ENCODE measurements at regions not wholly inside any gene's neighbourhood (a gene's known extent, or its start where the extent isn't known, plus 50 kb on each side); places are given as distances from the start of the nearest gene placed in this dataset.

DNA sequence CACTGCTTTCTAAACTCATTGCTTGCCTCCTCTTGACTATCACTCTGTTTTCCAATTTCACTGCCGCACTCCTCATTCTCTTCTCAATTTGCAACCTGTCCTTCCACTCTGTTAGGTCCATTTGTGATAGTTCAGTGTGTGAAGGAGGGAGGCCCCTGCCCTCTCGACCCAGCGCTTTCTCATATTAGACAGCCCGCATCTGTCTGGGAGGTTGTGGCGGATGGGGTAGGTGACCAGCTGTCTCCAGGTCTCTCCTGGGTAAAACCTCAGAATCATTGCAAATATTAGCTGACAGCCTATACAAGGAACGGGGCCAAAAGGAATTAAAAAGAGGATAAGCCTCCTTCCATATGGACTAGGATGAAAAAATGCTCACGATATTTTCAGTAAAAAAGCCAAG lies 358.3 kb downstream of the SHQ1 start:
- no peaks in the 10 kb centered on the region for H3K36me3 ChIP-seq
- peaks cover 0 to 12% (median 0%) of the 10 kb centered on the region in 4 donors for H3K9me3 ChIP-seq
- no peaks in the 10 kb centered on the region for H3K27me3 ChIP-seq
- no peak overlapping the region for H3K27ac ChIP-seq
- peaks cover 0 to 55% (median 22%) of the 10 kb centered on the region in 4 donors for H3K4me1 ChIP-seq
- no peak for DNase-seq (ENCODE audit: low spot score in 2 of 2)
- TF ChIP-seq EP300 (IDR thresholded peaks at IDR 0.05) (no peak), POLR2A (IDR thresholded peaks at IDR 0.05) (no peak)
- TF ChIP-seq, protein P1, sequence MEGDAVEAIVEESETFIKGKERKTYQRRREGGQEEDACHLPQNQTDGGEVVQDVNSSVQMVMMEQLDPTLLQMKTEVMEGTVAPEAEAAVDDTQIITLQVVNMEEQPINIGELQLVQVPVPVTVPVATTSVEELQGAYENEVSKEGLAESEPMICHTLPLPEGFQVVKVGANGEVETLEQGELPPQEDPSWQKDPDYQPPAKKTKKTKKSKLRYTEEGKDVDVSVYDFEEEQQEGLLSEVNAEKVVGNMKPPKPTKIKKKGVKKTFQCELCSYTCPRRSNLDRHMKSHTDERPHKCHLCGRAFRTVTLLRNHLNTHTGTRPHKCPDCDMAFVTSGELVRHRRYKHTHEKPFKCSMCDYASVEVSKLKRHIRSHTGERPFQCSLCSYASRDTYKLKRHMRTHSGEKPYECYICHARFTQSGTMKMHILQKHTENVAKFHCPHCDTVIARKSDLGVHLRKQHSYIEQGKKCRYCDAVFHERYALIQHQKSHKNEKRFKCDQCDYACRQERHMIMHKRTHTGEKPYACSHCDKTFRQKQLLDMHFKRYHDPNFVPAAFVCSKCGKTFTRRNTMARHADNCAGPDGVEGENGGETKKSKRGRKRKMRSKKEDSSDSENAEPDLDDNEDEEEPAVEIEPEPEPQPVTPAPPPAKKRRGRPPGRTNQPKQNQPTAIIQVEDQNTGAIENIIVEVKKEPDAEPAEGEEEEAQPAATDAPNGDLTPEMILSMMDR (IDR thresholded peaks at IDR 0.05), result no peak
- no peak overlapping the region for H3K4me3 ChIP-seq
- 93 to 95% methylated on average over 7 of the region's 7 CpGs for WGBS, 2 donors

DNA sequence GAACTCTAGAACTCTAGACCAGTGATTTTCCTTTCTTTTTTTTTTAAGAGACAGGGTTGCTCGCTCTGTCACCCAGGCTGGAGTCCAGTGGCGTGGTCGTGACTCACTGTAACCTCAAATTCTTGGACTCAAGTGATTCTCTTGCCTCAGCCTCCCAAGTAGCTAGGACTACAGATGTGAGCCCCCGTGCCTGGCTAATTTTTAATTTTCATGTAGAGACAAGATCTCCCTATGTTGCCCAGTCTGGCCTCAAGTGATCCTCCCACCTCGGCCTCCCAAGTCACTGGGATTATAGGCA lies 359.6 kb downstream of the SHQ1 start:
- no peak for TF ChIP-seq EP300 (IDR thresholded peaks at IDR 0.05)
- TF ChIP-seq POLR2A (IDR thresholded peaks at IDR 0.05), result no peak
- TF ChIP-seq, protein P1 (IDR thresholded peaks at IDR 0.05), result no peak
- no peaks in the 10 kb centered on the region for H3K36me3 ChIP-seq
- peaks cover 0 to 4% (median 0%) of the 10 kb centered on the region in 4 donors for H3K9me3 ChIP-seq
- WGBS, 2 donors, result 89 to 97% methylated on average over 5 of the region's 5 CpGs
- DNase-seq (ENCODE audit: low spot score in 2 of 2), result no peak
- no peak overlapping the region for H3K4me3 ChIP-seq
- H3K4me1 ChIP-seq, result peaks cover 0 to 55% (median 22%) of the 10 kb centered on the region in 4 donors
- H3K27me3 ChIP-seq, result no peaks in the 10 kb centered on the region
- H3K27ac ChIP-seq, result peak overlapping the region in 1 of 4 donors; percentile 47

DNA sequence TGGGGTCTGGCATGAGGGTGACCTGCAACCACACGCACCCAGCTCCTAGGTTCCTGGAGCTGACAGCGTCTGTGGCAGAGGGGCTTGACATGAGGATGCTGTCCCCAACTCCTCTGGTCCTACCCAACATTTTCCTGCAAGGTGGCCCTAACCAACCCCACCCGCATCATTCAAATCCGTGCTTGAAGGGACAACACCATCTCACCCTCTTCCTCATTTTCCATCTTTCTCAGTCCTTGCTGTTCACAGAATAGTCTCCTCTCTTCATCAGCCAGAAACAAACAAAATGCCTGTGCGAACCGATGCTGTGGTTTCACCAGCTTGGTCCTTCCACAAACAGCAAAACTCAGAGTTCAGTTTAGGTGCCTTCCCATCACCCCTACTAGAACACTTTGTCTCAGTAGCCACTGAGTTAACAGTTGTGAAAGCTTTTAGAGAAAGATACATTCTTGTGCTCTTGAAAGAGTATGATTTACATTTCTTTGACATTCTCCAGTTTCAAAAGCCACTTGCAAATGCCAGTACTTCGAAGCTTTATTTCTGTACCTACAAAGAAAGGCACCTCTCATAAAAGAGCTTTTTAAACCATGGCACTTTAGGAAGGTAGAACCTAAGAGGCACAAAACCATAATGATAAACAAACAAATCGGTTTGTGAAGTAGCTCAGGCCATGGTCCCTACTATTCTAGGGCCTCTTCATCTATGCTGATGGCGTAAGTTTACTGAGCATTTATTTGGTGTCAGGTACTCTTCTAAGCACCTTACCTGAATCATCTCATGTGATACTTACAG lies 360.1 kb downstream of the SHQ1 start:
- H3K36me3 ChIP-seq, result no peaks in the 10 kb centered on the region
- DNase-seq (ENCODE audit: low spot score in 2 of 2), result no peak
- H3K27me3 ChIP-seq, result no peaks in the 10 kb centered on the region
- H3K4me3 ChIP-seq, result no peak overlapping the region
- peak overlapping the region in 2 of 4 donors; percentile 49 to 76 for H3K27ac ChIP-seq
- TF ChIP-seq, protein P1 (IDR thresholded peaks at IDR 0.05), result no peak
- TF ChIP-seq EP300 (IDR thresholded peaks at IDR 0.05), result no peak
- no peak for TF ChIP-seq POLR2A (IDR thresholded peaks at IDR 0.05)
- 82 to 84% methylated on average over 9 of the region's 9 CpGs for WGBS, 2 donors
- H3K4me1 ChIP-seq, result peaks cover 0 to 60% (median 22%) of the 10 kb centered on the region in 4 donors
- no peaks in the 10 kb centered on the region for H3K9me3 ChIP-seq

DNA sequence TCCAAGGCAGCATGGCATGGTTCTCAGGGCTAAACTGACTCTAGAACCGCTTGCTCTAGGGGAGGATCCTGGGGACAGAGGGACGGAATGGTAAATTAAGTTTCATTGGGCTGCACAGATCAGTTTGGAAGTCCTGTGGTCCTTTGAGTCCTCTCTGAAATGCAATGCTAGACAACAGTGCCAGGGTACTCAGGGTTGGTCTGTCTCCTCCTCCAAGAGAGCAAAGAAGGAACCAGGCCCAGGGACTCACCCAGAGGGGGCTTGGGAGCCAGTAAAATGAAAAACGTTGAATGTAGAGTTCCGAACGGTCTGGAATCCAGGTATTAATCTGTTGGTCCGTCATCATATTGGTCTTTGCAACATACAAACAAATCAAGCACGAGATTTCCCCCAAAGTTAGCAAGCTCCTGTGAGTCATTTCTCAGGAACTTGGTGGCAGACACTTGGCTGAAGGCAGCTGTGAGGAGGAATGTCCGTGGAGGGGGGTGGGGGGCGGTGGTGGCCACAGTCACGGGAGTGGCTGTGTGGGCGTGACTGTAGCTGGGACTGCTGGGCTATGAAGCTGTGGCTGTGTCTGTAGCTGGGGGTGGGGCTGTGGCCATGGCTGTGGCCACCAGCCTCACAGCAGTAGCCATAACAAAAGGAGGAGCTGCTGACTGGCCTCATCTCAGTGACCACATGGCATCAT lies 361.0 kb downstream of the SHQ1 start:
- Histone ChIP-seq H3K27me3 (no peaks in the 10 kb centered on the region), H3K36me3 (no peaks in the 10 kb centered on the region), H3K4me1 (peaks cover 0 to 64% (median 19%) of the 10 kb centered on the region in 4 donors), H3K9me3 (no peaks in the 10 kb centered on the region), H3K4me3 (no peak overlapping the region), H3K27ac (peak overlapping the region in 3 of 4 donors; percentile 6 to 76 (median 71))
- TF ChIP-seq POLR2A (IDR thresholded peaks at IDR 0.05), result no peak
- TF ChIP-seq EP300 (IDR thresholded peaks at IDR 0.05), result peak in 1 of 2 donors; percentile 55
- 32 to 40% methylated on average over 11 of the region's 11 CpGs for WGBS, 2 donors
- DNase-seq (ENCODE audit: low spot score in 2 of 2), result peak in 1 of 2 donors; percentile 54

DNA sequence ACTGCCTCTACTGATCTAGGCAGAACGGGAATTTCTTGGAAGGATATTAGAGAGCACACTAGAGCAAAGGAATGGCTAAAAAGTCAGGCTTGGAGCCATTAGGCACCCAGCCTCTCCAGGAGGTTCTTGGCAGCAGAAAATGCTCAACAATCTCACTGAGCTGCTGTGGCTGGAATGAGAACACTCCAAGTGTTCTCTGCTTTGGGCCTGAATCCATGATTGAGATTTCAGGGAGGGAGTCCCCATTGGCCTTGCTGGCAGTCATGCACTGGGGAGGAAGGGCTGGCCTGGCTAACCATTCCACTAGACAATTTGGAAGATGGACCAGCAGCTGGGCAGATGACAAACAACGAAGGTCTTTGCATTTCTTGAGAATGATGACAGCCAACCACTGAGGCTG lies 362.6 kb downstream of the SHQ1 start:
- peaks cover 0 to 50% (median 13%) of the 10 kb centered on the region in 4 donors for H3K4me1 ChIP-seq
- WGBS, 2 donors, result 48 to 57% methylated on average over 2 of the region's 2 CpGs
- H3K27ac ChIP-seq, result peak overlapping the region in 2 of 4 donors; percentile 1 to 76
- no peaks in the 10 kb centered on the region for H3K36me3 ChIP-seq
- no peaks in the 10 kb centered on the region for H3K9me3 ChIP-seq
- peak in 1 of 2 donors; percentile 19 for DNase-seq (ENCODE audit: low spot score in 2 of 2)
- no peaks in the 10 kb centered on the region for H3K27me3 ChIP-seq
- TF ChIP-seq, protein P1 (IDR thresholded peaks at IDR 0.05), result no peak
- TF ChIP-seq EP300 (IDR thresholded peaks at IDR 0.05), result peak in 1 of 2 donors; percentile 27
- TF ChIP-seq POLR2A (IDR thresholded peaks at IDR 0.05), result no peak
- no peak overlapping the region for H3K4me3 ChIP-seq
